ENCODE measurements at regions not wholly inside any gene's neighbourhood (a gene's known extent, or its start where the extent isn't known, plus 50 kb on each side); places are given as distances from the start of the nearest gene placed in this dataset.
A peak's percentile ranks its signal among the peaks of the same experiment; 100 is the strongest.
"Not testable (repeated sequence)": the region's sequence is repeated elsewhere in the genome, so short reads cannot be mapped to it uniquely, and the experiment has no call there.

DNA sequence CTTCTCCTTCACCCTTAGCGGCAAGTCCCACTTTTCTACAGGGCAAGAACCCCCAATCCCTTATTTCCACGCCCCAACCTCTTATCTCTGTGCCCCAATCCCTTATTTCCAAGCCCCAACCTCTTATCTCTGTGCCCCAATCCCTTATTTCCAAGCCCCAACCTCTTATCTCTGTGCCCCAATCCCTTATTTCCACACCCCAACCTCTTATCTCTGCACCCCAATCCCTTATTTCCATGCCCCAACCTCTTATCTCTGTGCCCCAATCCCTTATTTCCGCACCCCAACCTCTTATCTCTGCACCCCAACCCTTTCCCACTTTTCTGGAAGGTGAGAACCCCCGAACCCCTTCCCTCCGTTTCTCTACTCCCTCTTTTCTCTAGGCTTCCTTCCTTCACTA lies 116.1 kb upstream of the GJE1 start:
- DNase-seq (ENCODE audit: low read depth): not testable (repeated sequence)

- not testable (repeated sequence) for DNase-seq (ENCODE audit: low read depth)
Measured at GRCh38 chr6:142015463-142015862, 117.3 kb upstream of the GJE1 start.

GRCh38 chr6:142015011-142015410 lies 117.7 kb upstream of the GJE1 start:
- no peak for DNase-seq (ENCODE audit: low read depth)

- DNase-seq (ENCODE audit: low read depth): peak; percentile 75
Measured at GRCh38 chr6:142014515-142014914, 118.2 kb upstream of the GJE1 start.

DNA sequence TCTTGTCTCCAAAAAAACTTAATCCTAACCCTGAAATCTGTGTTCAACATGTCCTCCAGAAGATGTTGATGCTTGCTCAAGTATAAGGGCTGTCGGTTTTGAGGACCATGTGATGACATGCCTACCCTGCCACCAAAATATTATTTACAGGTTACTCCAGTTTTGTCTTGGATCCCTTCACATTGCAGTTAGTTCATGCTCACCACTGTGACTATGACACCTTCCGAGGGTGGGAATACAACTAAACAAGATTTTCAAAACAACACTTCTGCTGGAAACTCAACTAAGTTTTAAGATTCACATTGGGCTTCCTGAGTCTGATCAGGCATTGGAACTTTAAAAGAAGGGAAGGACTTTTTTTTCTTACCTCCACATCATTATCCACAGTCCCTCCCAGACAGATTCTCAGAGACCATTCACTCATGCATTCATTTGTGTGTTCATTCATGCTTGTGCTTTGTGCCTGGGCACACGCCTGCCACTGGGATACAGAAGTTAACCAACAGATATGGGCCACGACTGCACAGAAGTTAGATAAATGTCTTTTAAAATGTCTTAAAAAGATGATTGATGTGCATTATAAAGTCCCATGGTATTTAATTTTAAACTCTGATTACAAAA lies 118.7 kb upstream of the GJE1 start:
- DNase-seq (ENCODE audit: low read depth): no peak

DNA sequence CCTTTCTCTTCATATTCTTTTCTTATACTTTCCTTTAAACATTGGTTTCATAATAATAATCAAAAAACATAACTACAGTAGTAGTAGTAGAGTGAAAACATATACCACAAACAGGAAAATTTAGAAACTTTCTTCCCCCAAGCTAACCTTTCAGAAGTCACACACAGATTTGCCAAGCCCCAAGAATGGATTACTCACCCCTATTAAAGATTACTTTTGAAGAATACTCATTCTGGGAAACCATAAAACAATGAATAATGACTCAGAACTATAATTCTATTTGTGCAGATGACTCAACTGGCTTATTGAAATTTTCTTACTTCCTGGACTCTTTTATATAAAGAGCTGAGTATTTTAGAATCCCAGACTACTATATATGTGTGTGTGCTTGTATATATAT lies 119.4 kb upstream of the GJE1 start:
- peak; percentile 91 for DNase-seq (ENCODE audit: low read depth)

DNA sequence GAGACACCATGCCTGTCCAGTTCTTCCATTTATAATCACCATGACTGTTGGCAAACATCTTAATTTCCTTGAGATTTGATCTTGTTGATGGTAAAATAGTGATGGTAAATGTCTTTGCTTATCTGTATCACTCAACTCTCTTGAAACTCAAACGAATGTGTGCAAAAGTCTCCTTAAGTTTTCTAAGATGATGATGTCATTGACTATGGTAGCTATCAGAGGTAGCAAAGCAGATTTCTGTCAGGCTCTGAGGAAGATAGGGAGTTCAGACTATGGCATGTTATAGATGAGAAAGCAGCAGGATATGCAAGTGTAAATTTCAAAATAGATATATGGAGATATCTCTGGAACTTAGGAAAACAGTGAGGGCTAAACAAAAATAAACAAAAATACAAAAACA lies 121.0 kb upstream of the GJE1 start:
- no peak for DNase-seq (ENCODE audit: low read depth)

DNA sequence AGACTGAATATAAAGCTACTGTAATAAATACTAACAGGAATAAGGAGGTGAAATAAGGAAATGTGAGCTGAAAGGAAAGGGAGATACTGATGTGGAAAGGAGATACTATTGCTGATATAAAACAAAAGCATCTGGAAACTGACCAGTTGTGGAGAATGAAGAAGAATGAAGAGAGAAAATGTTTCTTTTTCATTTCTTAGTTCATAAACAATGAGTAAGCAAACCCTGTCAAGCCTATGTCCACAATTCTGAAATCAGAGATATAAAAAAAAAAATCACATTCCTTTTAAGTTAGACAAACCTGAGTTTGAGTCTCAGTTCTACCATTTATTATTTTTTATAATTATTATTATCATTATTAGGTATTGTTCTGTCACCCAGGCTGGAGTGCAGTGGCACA lies 121.6 kb upstream of the GJE1 start:
- peak; percentile 69 for DNase-seq (ENCODE audit: low read depth)

- DNase-seq (ENCODE audit: low read depth): peak; percentile 93
Measured at GRCh38 chr6:142009647-142010046, 123.1 kb upstream of the GJE1 start.

- no peak for DNase-seq (ENCODE audit: low read depth)
Measured at GRCh38 chr6:142008781-142009180, 123.9 kb upstream of the GJE1 start.

DNA sequence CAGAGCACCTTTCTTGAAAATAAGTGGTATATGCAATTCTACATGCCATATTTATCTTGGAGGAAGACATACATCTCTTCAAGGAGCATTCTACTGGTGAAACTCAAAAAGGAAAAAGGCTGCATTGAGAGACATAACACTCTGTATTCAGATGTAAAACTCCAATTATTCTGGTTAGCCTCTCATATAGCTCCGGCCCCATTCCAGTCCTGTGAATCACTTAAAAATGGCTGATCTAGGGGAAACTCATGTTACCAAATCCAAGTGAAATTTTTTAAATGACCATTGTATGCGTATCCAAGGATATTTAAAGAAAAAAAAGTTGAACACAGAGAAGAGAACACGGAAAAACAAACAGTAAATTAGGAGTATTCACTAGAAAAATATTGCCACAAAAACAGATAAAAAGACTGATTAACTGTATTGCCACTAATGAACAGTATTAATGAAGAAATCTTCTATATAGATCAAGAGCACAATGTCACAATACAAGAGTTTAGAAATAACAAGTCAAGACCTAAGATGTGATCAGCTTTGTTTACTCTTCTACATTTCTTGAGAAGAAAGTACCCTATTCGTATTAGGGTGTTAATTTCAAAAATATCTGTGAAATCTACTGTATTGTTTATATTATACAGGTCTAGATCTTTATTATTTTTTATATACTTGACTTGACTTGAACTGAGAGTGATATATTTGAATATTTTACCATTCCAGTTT lies 124.5 kb upstream of the GJE1 start:
- DNase-seq (ENCODE audit: low read depth): no peak

DNA sequence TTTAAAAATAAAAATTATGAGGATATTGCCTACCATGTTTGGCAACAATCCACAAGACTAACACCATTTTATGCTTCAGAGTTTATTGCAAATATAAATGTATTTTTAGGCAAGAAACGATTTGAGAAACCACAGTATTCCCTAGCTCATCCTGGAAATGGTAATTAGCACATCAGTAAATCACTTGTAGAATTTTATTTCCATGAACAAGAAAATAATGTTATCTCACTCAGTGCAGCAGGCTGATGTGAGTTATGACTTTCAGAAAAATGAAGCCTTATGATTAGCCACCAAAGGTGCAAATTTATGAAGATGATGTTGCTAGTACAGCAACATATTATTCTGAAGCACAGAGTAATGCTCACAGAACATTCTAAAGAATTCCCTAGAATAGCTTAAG lies 127.7 kb upstream of the GJE1 start:
- DNase-seq (ENCODE audit: low read depth): no peak

GRCh38 chr6:142002825-142003405 lies 129.8 kb upstream of the GJE1 start:
- no peak for DNase-seq (ENCODE audit: low read depth)

DNA sequence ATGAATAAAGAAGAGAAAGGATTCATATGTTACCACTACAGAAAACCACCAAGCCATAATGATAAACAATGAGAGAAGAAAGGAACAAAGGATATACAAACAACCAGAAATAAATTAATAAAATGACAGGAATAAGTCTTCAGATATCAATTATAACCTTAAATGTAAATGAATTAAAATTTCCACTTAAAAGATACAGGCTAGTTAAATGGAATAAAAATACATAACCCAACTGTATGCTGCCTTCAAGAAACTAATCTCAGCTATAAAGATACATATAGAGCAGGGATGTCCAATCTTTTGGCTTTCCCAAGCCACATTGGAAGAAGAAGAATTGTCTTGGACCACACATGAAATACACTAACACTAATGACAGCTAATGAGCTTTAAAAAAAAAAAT lies 135.9 kb upstream of the GJE1 start:
- DNase-seq (ENCODE audit: low read depth): no peak

DNA sequence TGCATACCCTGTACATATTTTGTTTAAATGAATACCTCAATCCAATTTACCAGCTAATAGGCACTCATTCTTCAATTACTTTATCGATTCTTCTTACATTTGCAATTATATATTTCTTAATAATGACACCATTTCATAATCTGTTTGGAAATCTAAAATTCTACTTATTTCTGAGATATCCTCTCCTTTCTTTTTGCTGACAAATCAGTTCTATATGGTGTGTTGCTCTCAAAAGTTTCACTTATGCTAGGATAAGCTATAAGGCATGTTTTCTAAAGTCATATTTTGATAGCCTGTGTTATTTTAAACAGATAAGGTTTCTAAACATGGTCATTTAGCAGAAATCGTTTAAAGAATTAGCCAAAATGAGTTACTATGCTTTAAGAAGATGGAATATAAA lies 140.6 kb upstream of the GJE1 start:
- DNase-seq (ENCODE audit: low read depth): no peak

DNA sequence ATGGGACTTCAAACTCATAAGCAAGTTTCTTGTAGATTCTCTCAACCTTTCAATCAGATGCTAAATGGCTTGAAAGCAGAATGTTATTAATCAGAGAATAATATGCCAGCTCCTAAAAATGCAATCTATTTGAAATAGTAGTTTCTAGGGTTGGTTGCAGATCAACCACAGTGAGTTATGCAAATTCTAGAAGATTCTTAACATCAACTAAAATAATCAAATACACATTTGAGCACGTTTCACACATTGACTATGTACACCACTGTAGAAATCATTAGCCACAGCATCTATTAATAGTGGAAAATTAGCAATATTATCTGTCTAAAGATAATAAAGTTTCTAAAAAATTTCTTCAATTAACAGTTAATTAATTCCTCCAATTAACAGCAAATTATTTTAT lies 141.9 kb upstream of the GJE1 start:
- no peak for DNase-seq (ENCODE audit: low read depth)

GRCh38 chr6:141989706-141989959 lies 143.1 kb upstream of the GJE1 start:
- DNase-seq (ENCODE audit: low read depth): no peak

DNA sequence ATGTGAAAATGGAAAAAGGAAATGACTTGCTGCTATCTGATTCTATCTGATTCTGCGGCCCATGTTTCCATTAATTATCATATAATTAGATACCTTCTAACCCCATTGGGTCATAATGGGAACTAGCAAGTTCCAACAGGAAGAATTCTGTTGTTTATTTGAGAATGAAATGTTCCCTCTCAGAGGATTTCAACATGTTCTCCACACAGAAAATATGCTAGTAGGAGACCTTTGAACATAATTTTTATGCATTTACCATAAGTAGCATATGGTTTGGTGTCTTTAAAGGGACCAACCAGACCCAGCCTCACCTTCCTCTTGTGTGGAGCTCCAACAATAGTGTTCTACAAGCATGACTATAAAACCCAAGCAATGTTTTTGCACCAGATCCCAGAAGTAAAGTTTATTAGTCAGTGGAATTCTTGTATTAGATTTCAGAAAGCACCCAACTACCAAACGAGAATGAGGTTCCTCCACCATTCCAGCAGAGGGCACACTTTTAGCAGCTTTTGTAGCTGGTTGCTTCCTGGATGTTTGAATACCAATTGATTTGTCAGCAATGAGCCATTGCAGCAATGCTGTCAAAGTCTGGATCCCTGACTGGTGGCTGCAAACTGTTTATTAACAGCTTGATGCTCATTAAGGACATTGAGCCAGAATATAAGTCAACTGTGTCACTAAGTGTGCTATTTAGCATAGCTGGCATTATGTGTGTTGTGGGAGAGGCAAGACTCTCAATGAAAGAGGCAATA lies 143.6 kb upstream of the GJE1 start:
- DNase-seq (ENCODE audit: low read depth): peak; percentile 75

- no peak for DNase-seq (ENCODE audit: low read depth)
Measured at GRCh38 chr6:141988327-141988726, 144.4 kb upstream of the GJE1 start.

GRCh38 chr6:141986457-141986856 lies 146.3 kb upstream of the GJE1 start:
- DNase-seq (ENCODE audit: low read depth): no peak

GRCh38 chr6:141981190-141981589 lies 151.5 kb upstream of the GJE1 start:
- no peak for DNase-seq (ENCODE audit: low read depth)

- DNase-seq (ENCODE audit: low read depth): no peak
Measured at GRCh38 chr6:141977782-141978181, 154.9 kb upstream of the GJE1 start.

DNA sequence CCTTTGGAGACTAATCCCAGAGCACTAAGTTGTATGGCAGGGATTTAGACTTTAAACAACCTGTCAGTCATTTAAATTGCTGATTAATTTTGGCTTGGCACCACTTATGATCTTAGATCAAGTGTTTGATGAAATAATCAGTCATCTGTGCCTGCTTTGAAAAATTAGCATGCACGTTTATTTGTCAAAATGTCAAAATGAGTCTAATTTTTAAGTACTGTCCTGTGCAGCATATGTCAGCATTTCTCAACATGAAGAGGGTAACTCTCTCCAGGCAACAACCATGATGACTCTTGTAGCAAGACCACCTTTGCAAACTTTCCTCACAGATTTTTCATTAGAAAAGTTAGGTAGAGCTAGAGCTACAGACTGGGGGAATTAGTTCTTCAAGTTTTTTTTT lies 155.7 kb upstream of the GJE1 start:
- DNase-seq (ENCODE audit: low read depth): no peak
